Cardiac muscle cell (in vitro differentiated cells and primary cell): ENCODE measurements at regions not wholly inside any gene's neighbourhood (a gene's known extent, or its start where the extent isn't known, plus 50 kb on each side); places are given as distances from the start of the nearest gene placed in this dataset.
A peak's percentile ranks its signal among the peaks of the same experiment; 100 is the strongest.

Experiments
- DNase-seq, 2 donors: peaks; one replicate each; pipeline versions ENCODE4 v3.0.0 to v3.0.0-alpha.2; 2010 to 2017; ENCODE audit warnings: low read depth in 1 of 2, low spot score in 1 of 2
- H3K27ac ChIP-seq: fragments of 200-600 bp; sonication (generic); 2 replicates; pipeline ENCODE4 v1.5.1; 2016
- H3K27me3 ChIP-seq: fragments of 200-600 bp; sonication (generic); 2 replicates; pipeline ENCODE4 v1.6.0; 2016; ENCODE audit warnings: control low read depth
- H3K36me3 ChIP-seq: fragments of 200-600 bp; sonication (generic); 2 replicates; pipeline ENCODE4 v1.5.1; 2016; ENCODE audit warnings: control low read depth
- H3K4me1 ChIP-seq: fragments of 200-600 bp; sonication (generic); 2 replicates; pipeline ENCODE4 v1.8.1; 2017; ENCODE audit warnings: low read depth, mild to moderate bottlenecking, mixed run types
- H3K4me3 ChIP-seq: fragments of 200-600 bp; sonication (generic); 2 replicates; pipeline ENCODE4 v1.5.1; 2016; ENCODE audit warnings: mild to moderate bottlenecking
- H3K9me3 ChIP-seq: fragments of 200-600 bp; sonication (generic); 2 replicates; pipeline ENCODE4 v1.5.1; 2017; ENCODE audit warnings: low read depth, mild to moderate bottlenecking, control low read depth
- CTCF ChIP-seq: IDR thresholded peaks from 2 replicates; pipeline ENCODE4 v1.5.1; 2012; ENCODE audit warnings: low read depth, mild to moderate bottlenecking, low read length

- H3K4me1 ChIP-seq = peaks cover 41% of the 10 kb centered on the region
- H3K27me3 ChIP-seq = no peaks in the 10 kb centered on the region
- no peak for DNase-seq
- no peak for TF ChIP-seq CTCF
- no peaks in the 10 kb centered on the region for H3K36me3 ChIP-seq
- H3K4me3 ChIP-seq = no peak overlapping the region
- no peak overlapping the region for H3K27ac ChIP-seq
- no peaks in the 10 kb centered on the region for H3K9me3 ChIP-seq
These were observed 94.2 kb upstream of the HNRNPU start for GRCh38 chr1:244958593-244958992.

- peaks cover 45% of the 10 kb centered on the region for H3K4me1 ChIP-seq
- no peak for TF ChIP-seq CTCF
- H3K27me3 ChIP-seq = no peaks in the 10 kb centered on the region
- no peak for DNase-seq
- no peaks in the 10 kb centered on the region for H3K9me3 ChIP-seq
- H3K27ac ChIP-seq = no peak overlapping the region
- no peak overlapping the region for H3K4me3 ChIP-seq
- no peaks in the 10 kb centered on the region for H3K36me3 ChIP-seq
These were observed 93.2 kb upstream of the HNRNPU start for GRCh38 chr1:244957525-244957924.

- Histone ChIP-seq H3K4me3 (no peak overlapping the region), H3K9me3 (no peaks in the 10 kb centered on the region), H3K27me3 (no peaks in the 10 kb centered on the region), H3K27ac (no peak overlapping the region), H3K4me1 (peaks cover 41% of the 10 kb centered on the region), H3K36me3 (no peaks in the 10 kb centered on the region)
- no peak for DNase-seq
- TF ChIP-seq CTCF = no peak
These were observed 92.8 kb upstream of the HNRNPU start for GRCh38 chr1:244957122-244957521.

GRCh38 chr1:244955661-244956060 is 91.3 kb upstream of the HNRNPU start:
- H3K27me3 ChIP-seq = no peaks in the 10 kb centered on the region

GRCh38 chr1:244954359-244954758 is 90.0 kb upstream of the HNRNPU start:
- no peaks in the 10 kb centered on the region for H3K27me3 ChIP-seq
- no peak for TF ChIP-seq CTCF
- H3K36me3 ChIP-seq = no peaks in the 10 kb centered on the region
- no peak overlapping the region for H3K4me3 ChIP-seq
- H3K27ac ChIP-seq = peak overlapping the region; percentile 59
- peaks cover 29% of the 10 kb centered on the region for H3K4me1 ChIP-seq
- no peak for DNase-seq
- no peaks in the 10 kb centered on the region for H3K9me3 ChIP-seq

More at GRCh38 chr1:244955661-244956060, 91.3 kb upstream of the HNRNPU start:
- no peak for TF ChIP-seq CTCF
- H3K4me3 ChIP-seq = no peak overlapping the region
- H3K27ac ChIP-seq = no peak overlapping the region
- DNase-seq = no peak
- H3K9me3 ChIP-seq = no peaks in the 10 kb centered on the region
- H3K4me1 ChIP-seq = peaks cover 35% of the 10 kb centered on the region
- no peaks in the 10 kb centered on the region for H3K36me3 ChIP-seq

GRCh38 chr1:244953901-244954300 is 89.6 kb upstream of the HNRNPU start:
- Histone ChIP-seq H3K36me3 (no peaks in the 10 kb centered on the region), H3K4me1 (peaks cover 29% of the 10 kb centered on the region), H3K4me3 (no peak overlapping the region), H3K9me3 (no peaks in the 10 kb centered on the region), H3K27me3 (no peaks in the 10 kb centered on the region), H3K27ac (peak overlapping the region; percentile 59)
- TF ChIP-seq CTCF = no peak
- DNase-seq = peak in 1 of 2 donors; percentile 19
